HCT116 (cell line): ENCODE measurements at regions not wholly inside any gene's neighbourhood (a gene's known extent, or its start where the extent isn't known, plus 50 kb on each side); places are given as distances from the start of the nearest gene placed in this dataset.

Source experiments
- ATF3 ChIP-seq: IDR thresholded peaks from 2 replicates; pipeline ENCODE4 v1.6.1; 2012
- CTCF ChIP-seq, 3 experiments: fragments of 200-600 bp in 1 of 3; sonication (generic) in 1 of 3; IDR thresholded peaks in 2 of 3; conservative IDR thresholded peaks in 1 of 3; 2 replicates each; pipeline ENCODE4 v1.5.1; 2012 to 2017; ENCODE audit warnings: low read depth in 2 of 3, low read length in 2 of 3, antibody characterized with exemption in 1 of 3, borderline replicate concordance in 1 of 3, control low read depth in 1 of 3, mild to moderate bottlenecking in 1 of 3, mixed read lengths in 1 of 3, mixed run types in 1 of 3, moderate library complexity in 1 of 3; ENCODE audit not compliant: insufficient read depth in 1 of 3
- EZH2 ChIP-seq: fragments of 200-600 bp; sonication (generic); IDR thresholded peaks from 2 replicates; pipeline ENCODE4 v1.6.1; 2017; ENCODE audit warnings: antibody characterized with exemption, mixed run types
- EZH2phosphoT487 ChIP-seq: fragments of 200-600 bp; IDR thresholded peaks from 2 replicates; pipeline ENCODE4 v1.6.1; 2018; ENCODE audit warnings: antibody characterized with exemption, borderline replicate concordance
- POLR2A ChIP-seq: IDR thresholded peaks from 2 replicates; pipeline ENCODE4 v1.7.0; 2011; ENCODE audit warnings: borderline replicate concordance; ENCODE audit not compliant: insufficient read depth, insufficient read length; ENCODE audit errors: extremely low read depth
- POLR2AphosphoS5 ChIP-seq: IDR thresholded peaks from 2 replicates; pipeline ENCODE4 v1.6.1; 2011; ENCODE audit warnings: mild to moderate bottlenecking, low read depth, low read length, moderate library complexity
- RAD21 ChIP-seq: IDR thresholded peaks from 2 replicates; pipeline ENCODE4 v1.6.1; 2012; ENCODE audit warnings: low read depth, mild to moderate bottlenecking
- SRF ChIP-seq: IDR thresholded peaks from 2 replicates; pipeline ENCODE4 v1.6.1; 2012; ENCODE audit warnings: low read depth
- TF ChIP-seq, protein P1 (sequence below): IDR thresholded peaks from 2 replicates; pipeline ENCODE4 v1.6.1; 2012; ENCODE audit warnings: low read depth

GRCh38 chr11:128066399-128066798, 521.0 kb downstream of the ETS1 start:
- TF ChIP-seq SRF: no peak
- no peak for TF ChIP-seq EZH2phosphoT487
- no peak for TF ChIP-seq POLR2A
- TF ChIP-seq RAD21: no peak
- no peak for TF ChIP-seq EZH2
- TF ChIP-seq POLR2AphosphoS5: no peak
- TF ChIP-seq ATF3: no peak
- no peak for TF ChIP-seq CTCF (IDR thresholded peaks at IDR 0.05 in 2 of 3, conservative IDR thresholded peaks at IDR 0.05 in 1 of 3; ENCODE audit: borderline replicate concordance in 1 of 3, insufficient read depth in 1 of 3, low read depth in 2 of 3, low read length in 2 of 3)
- TF ChIP-seq, protein P1, sequence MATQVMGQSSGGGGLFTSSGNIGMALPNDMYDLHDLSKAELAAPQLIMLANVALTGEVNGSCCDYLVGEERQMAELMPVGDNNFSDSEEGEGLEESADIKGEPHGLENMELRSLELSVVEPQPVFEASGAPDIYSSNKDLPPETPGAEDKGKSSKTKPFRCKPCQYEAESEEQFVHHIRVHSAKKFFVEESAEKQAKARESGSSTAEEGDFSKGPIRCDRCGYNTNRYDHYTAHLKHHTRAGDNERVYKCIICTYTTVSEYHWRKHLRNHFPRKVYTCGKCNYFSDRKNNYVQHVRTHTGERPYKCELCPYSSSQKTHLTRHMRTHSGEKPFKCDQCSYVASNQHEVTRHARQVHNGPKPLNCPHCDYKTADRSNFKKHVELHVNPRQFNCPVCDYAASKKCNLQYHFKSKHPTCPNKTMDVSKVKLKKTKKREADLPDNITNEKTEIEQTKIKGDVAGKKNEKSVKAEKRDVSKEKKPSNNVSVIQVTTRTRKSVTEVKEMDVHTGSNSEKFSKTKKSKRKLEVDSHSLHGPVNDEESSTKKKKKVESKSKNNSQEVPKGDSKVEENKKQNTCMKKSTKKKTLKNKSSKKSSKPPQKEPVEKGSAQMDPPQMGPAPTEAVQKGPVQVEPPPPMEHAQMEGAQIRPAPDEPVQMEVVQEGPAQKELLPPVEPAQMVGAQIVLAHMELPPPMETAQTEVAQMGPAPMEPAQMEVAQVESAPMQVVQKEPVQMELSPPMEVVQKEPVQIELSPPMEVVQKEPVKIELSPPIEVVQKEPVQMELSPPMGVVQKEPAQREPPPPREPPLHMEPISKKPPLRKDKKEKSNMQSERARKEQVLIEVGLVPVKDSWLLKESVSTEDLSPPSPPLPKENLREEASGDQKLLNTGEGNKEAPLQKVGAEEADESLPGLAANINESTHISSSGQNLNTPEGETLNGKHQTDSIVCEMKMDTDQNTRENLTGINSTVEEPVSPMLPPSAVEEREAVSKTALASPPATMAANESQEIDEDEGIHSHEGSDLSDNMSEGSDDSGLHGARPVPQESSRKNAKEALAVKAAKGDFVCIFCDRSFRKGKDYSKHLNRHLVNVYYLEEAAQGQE: no peak
